AG04450 (cell line): ENCODE measurements at regions not wholly inside any gene's neighbourhood (a gene's known extent, or its start where the extent isn't known, plus 50 kb on each side); places are given as distances from the start of the nearest gene placed in this dataset.

Experiments
- CTCF ChIA-PET: fragments of 300-600, 350-600 bp; formaldehyde crosslinking; extraction: SDS; loops from one replicate; lab custom pipeline; 2022; ENCODE audit warnings: antibody characterized with exemption, inconsistent platforms; lab: Charles Lee
- POLR2A ChIA-PET: fragments of 350-600 bp; formaldehyde crosslinking; extraction: SDS; loops from one replicate; lab custom pipeline; 2021; ENCODE audit warnings: antibody characterized with exemption, inconsistent platforms; lab: Yijun Ruan, JAX
- DNase-seq: peaks from one replicate; pipeline ENCODE4 v3.0.0-alpha.2; 2011; ENCODE audit warnings: low read depth, low spot score
- H3K27ac ChIP-seq: one replicate; pipeline ENCODE4 v1.5.1; 2012; ENCODE audit warnings: low read depth, low read length, control low read depth
- H3K27me3 ChIP-seq: one replicate; pipeline ENCODE4 v1.6.0; 2012; ENCODE audit warnings: low read length; ENCODE audit not compliant: control insufficient read depth, insufficient read depth
- H3K4me3 ChIP-seq: 2 replicates; pipeline ENCODE4 v1.5.1; 2011; ENCODE audit warnings: mild to moderate bottlenecking, low read depth, low read length, control low read depth
- H3K9me3 ChIP-seq: 2 replicates; pipeline ENCODE4 v1.5.1; 2012; ENCODE audit warnings: low read length; ENCODE audit not compliant: control insufficient read depth, insufficient read depth
- TF ChIP-seq, protein P1 (sequence below): IDR thresholded peaks from 2 replicates; pipeline ENCODE4 v1.5.1; 2011; ENCODE audit warnings: low read depth, low read length, control low read depth, inconsistent platforms

DNA sequence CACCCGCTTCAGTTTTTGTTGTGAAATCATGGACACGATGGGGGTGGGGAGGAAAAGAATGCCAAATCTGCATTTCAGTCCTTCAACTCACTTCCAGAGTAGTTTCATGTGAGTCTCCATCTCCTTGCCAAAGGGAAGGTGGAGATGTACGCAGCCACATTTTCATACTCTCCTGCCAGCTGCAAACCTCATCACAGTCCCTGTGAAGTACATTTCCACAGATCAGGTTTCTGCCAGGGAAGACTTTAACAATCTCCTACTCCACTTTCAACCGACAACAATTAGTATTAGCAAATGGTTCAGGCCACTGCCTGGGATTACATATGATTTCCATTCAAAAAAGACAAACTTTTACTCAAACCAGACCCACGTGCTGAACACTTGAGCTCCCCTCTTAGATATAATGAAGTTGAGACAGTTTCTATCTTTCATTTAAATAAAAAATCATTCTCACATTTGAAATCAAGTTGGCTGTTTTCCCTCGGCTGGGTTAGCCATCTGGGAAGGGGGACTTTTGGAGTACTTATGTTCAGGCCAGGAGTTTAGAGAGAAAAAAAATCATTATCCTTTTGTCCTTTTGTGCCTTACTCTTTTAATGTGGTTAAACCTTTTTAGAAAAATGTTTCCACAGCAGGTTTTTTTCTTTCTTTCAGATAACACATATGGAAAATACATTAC lies 51.0 kb upstream of the CEP162 start:
- POLR2A ChIA-PET: no interaction called here
- Histone ChIP-seq H3K27ac (no peak overlapping the region), H3K4me3 (no peak overlapping the region), H3K9me3 (no peaks in the 10 kb centered on the region), H3K27me3 (no peaks in the 10 kb centered on the region)
- DNase-seq: no peak
- CTCF ChIA-PET: no interaction called here
- TF ChIP-seq, protein P1, sequence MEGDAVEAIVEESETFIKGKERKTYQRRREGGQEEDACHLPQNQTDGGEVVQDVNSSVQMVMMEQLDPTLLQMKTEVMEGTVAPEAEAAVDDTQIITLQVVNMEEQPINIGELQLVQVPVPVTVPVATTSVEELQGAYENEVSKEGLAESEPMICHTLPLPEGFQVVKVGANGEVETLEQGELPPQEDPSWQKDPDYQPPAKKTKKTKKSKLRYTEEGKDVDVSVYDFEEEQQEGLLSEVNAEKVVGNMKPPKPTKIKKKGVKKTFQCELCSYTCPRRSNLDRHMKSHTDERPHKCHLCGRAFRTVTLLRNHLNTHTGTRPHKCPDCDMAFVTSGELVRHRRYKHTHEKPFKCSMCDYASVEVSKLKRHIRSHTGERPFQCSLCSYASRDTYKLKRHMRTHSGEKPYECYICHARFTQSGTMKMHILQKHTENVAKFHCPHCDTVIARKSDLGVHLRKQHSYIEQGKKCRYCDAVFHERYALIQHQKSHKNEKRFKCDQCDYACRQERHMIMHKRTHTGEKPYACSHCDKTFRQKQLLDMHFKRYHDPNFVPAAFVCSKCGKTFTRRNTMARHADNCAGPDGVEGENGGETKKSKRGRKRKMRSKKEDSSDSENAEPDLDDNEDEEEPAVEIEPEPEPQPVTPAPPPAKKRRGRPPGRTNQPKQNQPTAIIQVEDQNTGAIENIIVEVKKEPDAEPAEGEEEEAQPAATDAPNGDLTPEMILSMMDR: no peak
